Transverse colon (tissue), 3 donors: ENCODE measurements at regions not wholly inside any gene's neighbourhood (a gene's known extent, or its start where the extent isn't known, plus 50 kb on each side); places are given as distances from the start of the nearest gene placed in this dataset.

ENCODE experiments used
- POLR2A ChIP-seq: fragments of 450-650 bp; IDR thresholded peaks from one replicate; pipeline ENCODE4 v1.6.1; 2016; ENCODE audit warnings: antibody characterized with exemption, mild to moderate bottlenecking, moderate library complexity
- TF ChIP-seq, protein P1 (sequence below), 5 experiments: fragments of 200-600 bp in 3 of 5; fragments of 450-650 bp in 2 of 5; sonication (generic) in 3 of 5; IDR thresholded peaks; 1 replicate in 2 of 5; 2 replicates in 3 of 5; pipeline ENCODE4 v1.5.1; 2016 to 2017; ENCODE audit warnings: antibody characterized with exemption in 5 of 5, inconsistent platforms in 3 of 5, mild to moderate bottlenecking in 2 of 5, moderate library complexity in 1 of 5

DNA sequence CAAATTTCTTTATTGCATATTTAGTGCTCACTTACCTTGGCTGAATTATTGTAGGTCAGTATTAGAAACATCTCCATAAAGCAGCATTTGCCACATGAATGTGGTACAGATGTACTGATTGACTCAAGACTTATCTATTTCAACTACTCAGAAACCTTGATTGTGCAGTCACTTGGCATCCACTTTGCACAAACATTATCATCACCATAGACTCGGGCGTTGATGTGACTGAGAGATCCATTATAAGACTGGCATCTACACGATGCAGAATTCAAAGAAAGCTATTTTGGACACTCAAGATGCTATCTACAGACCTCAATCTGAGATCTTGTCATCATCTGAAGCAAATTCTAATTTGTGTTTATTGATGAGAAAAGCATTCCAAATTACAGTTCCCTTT lies 102.8 kb upstream of the USP25 start:
- TF ChIP-seq, protein P1, sequence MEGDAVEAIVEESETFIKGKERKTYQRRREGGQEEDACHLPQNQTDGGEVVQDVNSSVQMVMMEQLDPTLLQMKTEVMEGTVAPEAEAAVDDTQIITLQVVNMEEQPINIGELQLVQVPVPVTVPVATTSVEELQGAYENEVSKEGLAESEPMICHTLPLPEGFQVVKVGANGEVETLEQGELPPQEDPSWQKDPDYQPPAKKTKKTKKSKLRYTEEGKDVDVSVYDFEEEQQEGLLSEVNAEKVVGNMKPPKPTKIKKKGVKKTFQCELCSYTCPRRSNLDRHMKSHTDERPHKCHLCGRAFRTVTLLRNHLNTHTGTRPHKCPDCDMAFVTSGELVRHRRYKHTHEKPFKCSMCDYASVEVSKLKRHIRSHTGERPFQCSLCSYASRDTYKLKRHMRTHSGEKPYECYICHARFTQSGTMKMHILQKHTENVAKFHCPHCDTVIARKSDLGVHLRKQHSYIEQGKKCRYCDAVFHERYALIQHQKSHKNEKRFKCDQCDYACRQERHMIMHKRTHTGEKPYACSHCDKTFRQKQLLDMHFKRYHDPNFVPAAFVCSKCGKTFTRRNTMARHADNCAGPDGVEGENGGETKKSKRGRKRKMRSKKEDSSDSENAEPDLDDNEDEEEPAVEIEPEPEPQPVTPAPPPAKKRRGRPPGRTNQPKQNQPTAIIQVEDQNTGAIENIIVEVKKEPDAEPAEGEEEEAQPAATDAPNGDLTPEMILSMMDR (IDR thresholded peaks at IDR 0.05): no peak
- no peak for TF ChIP-seq POLR2A
